Endodermal cell (in vitro differentiated cells): ENCODE measurements at regions not wholly inside any gene's neighbourhood (a gene's known extent, or its start where the extent isn't known, plus 50 kb on each side); places are given as distances from the start of the nearest gene placed in this dataset.

Experiments used
- DNase-seq: peaks from one replicate; pipeline ENCODE4 v3.0.0-alpha.2; 2017
- H3K27ac ChIP-seq: 2 replicates; pipeline ENCODE4 v1.5.1; 2013; ENCODE audit warnings: mild to moderate bottlenecking, low read depth, low read length, moderate library complexity
- H3K27me3 ChIP-seq: 2 replicates; pipeline ENCODE4 v1.6.1; 2013; ENCODE audit warnings: mild to moderate bottlenecking, low read length, moderate library complexity; ENCODE audit not compliant: insufficient read depth, control insufficient read depth, poor library complexity, severe bottlenecking
- H3K36me3 ChIP-seq: 2 replicates; pipeline ENCODE4 v1.7.0; 2013; ENCODE audit warnings: mild to moderate bottlenecking, low read length, moderate library complexity; ENCODE audit not compliant: control insufficient read depth, insufficient read depth
- H3K4me1 ChIP-seq: one replicate; pipeline ENCODE4 v1.7.0; 2013; ENCODE audit warnings: low read length; ENCODE audit not compliant: control insufficient read depth, insufficient read depth
- H3K4me3 ChIP-seq: 2 replicates; pipeline ENCODE4 v1.5.1; 2013; ENCODE audit warnings: mild to moderate bottlenecking, low read length, moderate library complexity
- H3K9ac ChIP-seq: 2 replicates; pipeline ENCODE4 v1.6.1; 2013; ENCODE audit warnings: mild to moderate bottlenecking, low read length, moderate library complexity; ENCODE audit not compliant: poor library complexity, severe bottlenecking; ENCODE audit errors: extremely low read depth
- H3K9me3 ChIP-seq: 2 replicates; pipeline ENCODE4 v1.6.1; 2013; ENCODE audit warnings: mild to moderate bottlenecking, low read length, moderate library complexity; ENCODE audit not compliant: control insufficient read depth
- H3K27ac Mint-ChIP-seq: 2 replicates; pipeline ENCODE4 v1.8.0; 2020; ENCODE audit warnings: mixed read lengths
- H3K27me3 Mint-ChIP-seq: 2 replicates; pipeline ENCODE4 v1.8.0; 2021; ENCODE audit warnings: mild to moderate bottlenecking, mixed read lengths; ENCODE audit not compliant: insufficient read depth
- H3K36me3 Mint-ChIP-seq: 2 replicates; pipeline ENCODE4 v1.8.0; 2020; ENCODE audit warnings: low read depth, mixed read lengths
- H3K4me1 Mint-ChIP-seq: 2 replicates; pipeline ENCODE4 v1.8.0; 2020; ENCODE audit warnings: mixed read lengths
- H3K4me3 Mint-ChIP-seq: 2 replicates; pipeline ENCODE4 v1.8.0; 2020; ENCODE audit warnings: mild to moderate bottlenecking, moderate library complexity, mixed read lengths
- H3K9me3 Mint-ChIP-seq: 2 replicates; pipeline ENCODE4 v1.8.0; 2020; ENCODE audit warnings: mild to moderate bottlenecking, mixed read lengths
- WGBS, 2 experiments: methylation state at CpG; one replicate each; pipeline versions ENCODE4 v1.1.5 to v1.1.7; 2013; ENCODE audit warnings: missing lambda C conversion rate in 2 of 2, mixed read lengths in 1 of 2; ENCODE audit not compliant: insufficient coverage in 1 of 2, insufficient read length in 1 of 2; 5-methylcytosine and 5-hydroxymethylcytosine counted together
- TF ChIP-seq, protein P1 (sequence below): fragments of 200-600 bp; sonication (generic); conservative IDR thresholded peaks from 2 replicates; pipeline ENCODE4 v1.5.0; 2021; ENCODE audit warnings: antibody characterized with exemption, mild to moderate bottlenecking

DNA sequence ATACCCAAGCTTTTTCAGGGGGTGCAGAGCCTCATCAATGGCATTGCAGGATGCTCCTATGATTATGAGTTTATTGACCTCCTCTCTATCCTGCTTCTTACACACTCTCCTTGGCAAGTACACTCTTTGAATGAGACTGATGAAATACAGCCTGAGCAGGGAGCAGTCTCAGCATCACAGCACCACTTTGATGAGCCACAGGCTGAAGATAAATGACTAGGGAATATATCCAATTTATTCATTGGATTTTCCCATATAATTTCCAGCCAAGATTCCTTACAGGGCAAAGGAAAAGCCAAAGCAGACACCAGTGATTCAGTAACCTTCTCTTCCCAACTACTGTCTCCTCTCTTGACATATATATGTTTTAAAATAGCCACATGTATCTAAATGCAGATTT is 79.2 kb downstream of the CASP12 start:
- Histone ChIP-seq H3K27ac (no peak overlapping the region), H3K4me1 (no peaks in the 10 kb centered on the region), H3K27me3 (no peaks in the 10 kb centered on the region), H3K36me3 (no peaks in the 10 kb centered on the region), H3K9ac (no peak overlapping the region), H3K9me3 (no peaks in the 10 kb centered on the region), H3K4me3 (no peak overlapping the region)
- DNase-seq, result no peak
- Mint-ChIP-seq H3K36me3 (no peaks in the 10 kb centered on the region), H3K27ac (no peak overlapping the region), H3K27me3 (no peaks in the 10 kb centered on the region), H3K4me3 (no peak overlapping the region), H3K4me1 (no peaks in the 10 kb centered on the region), H3K9me3 (peaks cover 2% of the 10 kb centered on the region)
- TF ChIP-seq, protein P1, sequence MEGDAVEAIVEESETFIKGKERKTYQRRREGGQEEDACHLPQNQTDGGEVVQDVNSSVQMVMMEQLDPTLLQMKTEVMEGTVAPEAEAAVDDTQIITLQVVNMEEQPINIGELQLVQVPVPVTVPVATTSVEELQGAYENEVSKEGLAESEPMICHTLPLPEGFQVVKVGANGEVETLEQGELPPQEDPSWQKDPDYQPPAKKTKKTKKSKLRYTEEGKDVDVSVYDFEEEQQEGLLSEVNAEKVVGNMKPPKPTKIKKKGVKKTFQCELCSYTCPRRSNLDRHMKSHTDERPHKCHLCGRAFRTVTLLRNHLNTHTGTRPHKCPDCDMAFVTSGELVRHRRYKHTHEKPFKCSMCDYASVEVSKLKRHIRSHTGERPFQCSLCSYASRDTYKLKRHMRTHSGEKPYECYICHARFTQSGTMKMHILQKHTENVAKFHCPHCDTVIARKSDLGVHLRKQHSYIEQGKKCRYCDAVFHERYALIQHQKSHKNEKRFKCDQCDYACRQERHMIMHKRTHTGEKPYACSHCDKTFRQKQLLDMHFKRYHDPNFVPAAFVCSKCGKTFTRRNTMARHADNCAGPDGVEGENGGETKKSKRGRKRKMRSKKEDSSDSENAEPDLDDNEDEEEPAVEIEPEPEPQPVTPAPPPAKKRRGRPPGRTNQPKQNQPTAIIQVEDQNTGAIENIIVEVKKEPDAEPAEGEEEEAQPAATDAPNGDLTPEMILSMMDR, result no peak

DNA sequence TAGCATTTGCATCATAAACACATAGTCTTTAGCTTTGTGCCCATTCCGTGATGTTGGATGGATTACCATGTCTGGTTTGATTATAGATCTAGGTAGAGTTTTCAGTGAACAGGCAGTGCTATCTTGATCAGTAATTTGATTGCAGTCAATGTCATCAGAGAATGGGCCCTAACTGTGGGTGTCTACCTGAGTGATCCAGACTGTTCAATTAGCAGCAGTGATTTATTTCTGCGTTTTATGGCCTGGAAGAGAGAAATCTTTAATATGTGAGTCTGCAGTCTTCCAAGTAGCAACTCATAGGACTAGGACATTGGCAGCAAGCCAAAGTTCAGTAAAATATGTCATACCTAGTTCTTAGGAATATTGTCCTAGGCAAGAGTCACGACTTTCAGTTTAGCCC is 80.3 kb downstream of the CASP12 start:
- H3K27me3 ChIP-seq, result no peaks in the 10 kb centered on the region
- Mint-ChIP-seq H3K27me3 (no peaks in the 10 kb centered on the region), H3K4me3 (no peak overlapping the region), H3K4me1 (peaks cover 3% of the 10 kb centered on the region), H3K27ac (no peak overlapping the region), H3K9me3 (peaks cover 2% of the 10 kb centered on the region), H3K36me3 (no peaks in the 10 kb centered on the region)
- TF ChIP-seq, protein P1, result no peak
- no peak overlapping the region for H3K27ac ChIP-seq
- H3K9ac ChIP-seq, result no peak overlapping the region
- DNase-seq, result no peak
- no peak overlapping the region for H3K4me3 ChIP-seq
- H3K9me3 ChIP-seq, result no peaks in the 10 kb centered on the region
- H3K36me3 ChIP-seq, result no peaks in the 10 kb centered on the region
- H3K4me1 ChIP-seq, result no peaks in the 10 kb centered on the region
- WGBS, 2 experiments, result 85 to 93% methylated on average over 3 of the region's 3 CpGs

DNA sequence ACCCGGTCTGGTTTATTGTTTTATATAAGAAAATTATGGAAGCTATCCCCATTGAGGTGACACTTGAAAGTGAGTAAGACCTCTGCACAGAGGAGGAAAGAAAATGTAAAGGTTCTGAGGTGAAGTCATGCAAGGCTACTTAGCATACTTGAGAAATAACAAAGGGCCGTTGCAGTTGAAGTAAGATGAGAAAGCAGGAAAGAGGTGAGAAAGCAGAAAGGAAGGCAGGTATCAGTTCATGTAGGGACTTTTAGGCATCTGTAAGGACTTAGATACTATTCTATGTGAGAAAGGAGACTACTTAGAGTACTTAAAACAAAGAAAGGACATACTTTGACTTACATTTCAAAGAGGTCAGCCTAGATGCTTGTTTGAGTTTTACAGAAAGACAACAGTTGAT is 84.7 kb downstream of the CASP12 start:
- Histone ChIP-seq H3K27ac (no peak overlapping the region), H3K4me3 (no peak overlapping the region), H3K36me3 (no peaks in the 10 kb centered on the region), H3K27me3 (no peaks in the 10 kb centered on the region), H3K9ac (no peak overlapping the region), H3K4me1 (no peaks in the 10 kb centered on the region), H3K9me3 (no peaks in the 10 kb centered on the region)
- Mint-ChIP-seq H3K36me3 (no peaks in the 10 kb centered on the region), H3K4me3 (no peak overlapping the region), H3K9me3 (no peaks in the 10 kb centered on the region), H3K4me1 (peaks cover 3% of the 10 kb centered on the region), H3K27ac (no peak overlapping the region), H3K27me3 (no peaks in the 10 kb centered on the region)
- no peak for DNase-seq
- 71% methylated on average over 2 of the region's 2 CpGs; no CpG with 5 or more reads in 1 of the 2 experiments for WGBS, 2 experiments
- TF ChIP-seq, protein P1, result no peak
